DOHH2 (cell line): ENCODE measurements at regions not wholly inside any gene's neighbourhood (a gene's known extent, or its start where the extent isn't known, plus 50 kb on each side); places are given as distances from the start of the nearest gene placed in this dataset.

Experiments
- EZH2phosphoT487 ChIP-seq: fragments of 200-600 bp; sonication (generic); IDR thresholded peaks from 2 replicates; pipeline ENCODE4 v1.6.1; 2017; ENCODE audit warnings: borderline replicate concordance, mild to moderate bottlenecking, antibody characterized with exemption, low read length, moderate library complexity, mixed read lengths
- TF ChIP-seq, protein P1 (sequence below): fragments of 200-600 bp; sonication (generic); IDR thresholded peaks from one replicate; pipeline ENCODE4 v1.5.1; 2014; ENCODE audit warnings: antibody characterized with exemption, mild to moderate bottlenecking, low read depth, low read length; ENCODE audit not compliant: poor library complexity, severe bottlenecking

DNA sequence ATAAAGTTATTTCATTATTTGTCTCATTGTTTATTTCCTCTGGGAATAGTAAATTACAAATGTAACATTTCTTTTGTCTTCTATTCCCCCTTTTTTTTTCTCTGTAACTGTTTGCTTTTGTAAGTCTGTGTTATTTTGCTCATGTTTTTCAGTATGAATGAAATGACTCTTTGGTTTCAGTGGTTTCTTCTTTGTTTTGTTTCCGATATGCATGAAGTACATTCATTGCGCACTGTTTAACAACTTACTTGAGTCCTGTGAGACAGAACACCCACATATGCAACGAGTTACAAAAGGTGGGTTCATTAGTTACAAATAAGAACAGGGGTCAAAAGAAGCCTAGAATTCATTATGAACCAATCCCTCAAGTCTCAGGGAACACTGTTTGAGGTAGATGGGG is 175.0 kb upstream of the UGT8 start:
- TF ChIP-seq, protein P1, sequence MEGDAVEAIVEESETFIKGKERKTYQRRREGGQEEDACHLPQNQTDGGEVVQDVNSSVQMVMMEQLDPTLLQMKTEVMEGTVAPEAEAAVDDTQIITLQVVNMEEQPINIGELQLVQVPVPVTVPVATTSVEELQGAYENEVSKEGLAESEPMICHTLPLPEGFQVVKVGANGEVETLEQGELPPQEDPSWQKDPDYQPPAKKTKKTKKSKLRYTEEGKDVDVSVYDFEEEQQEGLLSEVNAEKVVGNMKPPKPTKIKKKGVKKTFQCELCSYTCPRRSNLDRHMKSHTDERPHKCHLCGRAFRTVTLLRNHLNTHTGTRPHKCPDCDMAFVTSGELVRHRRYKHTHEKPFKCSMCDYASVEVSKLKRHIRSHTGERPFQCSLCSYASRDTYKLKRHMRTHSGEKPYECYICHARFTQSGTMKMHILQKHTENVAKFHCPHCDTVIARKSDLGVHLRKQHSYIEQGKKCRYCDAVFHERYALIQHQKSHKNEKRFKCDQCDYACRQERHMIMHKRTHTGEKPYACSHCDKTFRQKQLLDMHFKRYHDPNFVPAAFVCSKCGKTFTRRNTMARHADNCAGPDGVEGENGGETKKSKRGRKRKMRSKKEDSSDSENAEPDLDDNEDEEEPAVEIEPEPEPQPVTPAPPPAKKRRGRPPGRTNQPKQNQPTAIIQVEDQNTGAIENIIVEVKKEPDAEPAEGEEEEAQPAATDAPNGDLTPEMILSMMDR: no peak
- no peak for TF ChIP-seq EZH2phosphoT487
